GM13977 (cell line): ENCODE measurements at regions not wholly inside any gene's neighbourhood (a gene's known extent, or its start where the extent isn't known, plus 50 kb on each side); places are given as distances from the start of the nearest gene placed in this dataset.

Source experiments
- DNase-seq: peaks from one replicate; pipeline ENCODE4 v3.0.0; 2012; ENCODE audit warnings: low spot score
- CTCF ChIP-seq: IDR thresholded peaks from 2 replicates; pipeline ENCODE4 v1.5.1; 2012; ENCODE audit warnings: mild to moderate bottlenecking, control low read depth; ENCODE audit not compliant: insufficient read depth; ENCODE audit errors: extremely low read depth, missing control alignments
- in situ Hi-C: fragments of 300-500 bp; cut with MboI; formaldehyde crosslinking; loops from one replicate; pipeline ENCODE4 v1.12.0; 2022; ENCODE audit warnings: low sequenced_read_pairs, low pct_unique_long_range_greater_than_20kb, mixed read lengths, inconsistent platforms; ENCODE audit not compliant: unreplicated experiment

DNA sequence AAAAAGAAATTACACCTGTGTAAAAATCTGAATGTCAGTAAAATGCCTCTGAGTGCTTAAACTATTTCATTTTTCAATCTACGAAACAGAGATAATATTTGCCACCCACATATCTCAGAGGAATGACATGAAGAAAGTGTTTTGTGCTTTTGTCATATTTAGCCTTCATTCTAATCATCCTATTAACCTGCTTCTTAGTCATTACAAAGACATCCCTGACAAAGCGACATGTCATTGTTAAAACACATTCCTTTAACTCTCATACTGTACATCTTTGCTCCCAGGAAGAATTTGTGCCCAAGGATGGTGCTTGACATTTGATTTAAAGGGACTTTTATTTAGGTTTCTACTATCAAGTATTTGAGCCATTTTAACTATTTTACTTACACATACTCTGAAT is 275.9 kb downstream of the DMRTA1 start:
- DNase-seq = no peak
- in situ Hi-C loops = no loop called here
- TF ChIP-seq CTCF = no peak

DNA sequence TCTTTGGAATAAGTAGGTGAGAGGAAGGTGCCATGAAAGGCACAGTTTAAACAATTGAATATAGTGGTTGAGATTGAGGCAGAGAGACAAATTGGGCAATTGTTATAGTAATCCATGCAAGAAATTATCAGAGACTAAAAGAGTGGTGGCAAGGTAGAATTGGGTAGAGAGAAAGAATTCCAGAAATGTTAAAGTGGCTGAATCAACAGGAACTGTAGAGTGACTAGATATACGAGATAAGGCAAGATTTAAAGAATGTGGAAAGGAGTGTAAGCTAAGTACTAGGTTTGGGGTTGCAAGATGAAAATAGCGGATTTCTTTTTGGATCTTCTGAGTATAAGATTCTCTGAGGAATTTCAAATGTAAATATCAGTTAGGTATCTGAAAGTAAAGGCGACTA is 285.2 kb downstream of the DMRTA1 start:
- TF ChIP-seq CTCF = no peak

GRCh38 chr9:22739712-22740111 is 293.1 kb downstream of the DMRTA1 start:
- in situ Hi-C loops = no loop called here
- no peak for TF ChIP-seq CTCF
- no peak for DNase-seq

More for the DNA sequence above, 285.2 kb downstream of the DMRTA1 start:
- DNase-seq = no peak
- in situ Hi-C loops = no loop called here

- no peak for TF ChIP-seq CTCF
- DNase-seq = no peak
- in situ Hi-C loops = no loop called here
Measured at GRCh38 chr9:22740781-22741180, 294.2 kb downstream of the DMRTA1 start.

- no peak for TF ChIP-seq CTCF
- DNase-seq = no peak
- in situ Hi-C loops = no loop called here
Measured at GRCh38 chr9:22742401-22742800, 295.8 kb downstream of the DMRTA1 start.

DNA sequence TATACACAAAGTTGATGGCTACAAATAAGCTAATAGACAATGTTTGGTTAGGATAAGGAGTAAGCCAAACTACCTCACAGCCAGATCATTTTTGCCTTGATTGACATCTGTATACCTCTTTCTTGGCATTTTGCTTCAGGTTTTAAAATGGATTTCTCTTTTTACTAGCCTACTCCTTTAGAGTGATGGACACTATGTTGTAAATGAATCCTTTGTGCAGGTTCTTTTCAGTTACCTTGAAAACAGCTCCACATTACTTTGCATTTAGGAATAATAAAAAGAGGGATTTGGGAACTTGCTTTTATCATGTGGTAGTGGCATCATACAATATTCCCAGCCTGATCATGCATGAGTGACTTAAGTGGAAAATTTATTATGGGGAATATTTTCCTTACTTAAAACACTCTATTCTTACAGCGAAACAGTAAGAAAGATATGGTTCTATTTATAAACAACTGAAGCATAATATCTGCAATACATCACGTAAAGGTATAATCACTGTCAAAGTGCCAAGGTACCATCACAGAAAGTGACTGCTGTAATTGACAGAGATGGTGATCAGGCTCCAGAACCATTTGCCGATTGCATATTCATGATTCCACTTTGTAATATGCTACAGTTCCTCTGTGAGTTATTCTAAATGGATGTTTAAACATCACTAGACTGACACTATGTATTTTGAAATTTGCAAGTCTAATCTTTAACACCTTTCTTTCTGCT is 327.0 kb downstream of the DMRTA1 start:
- DNase-seq = no peak
- in situ Hi-C loops = no loop called here
- TF ChIP-seq CTCF = no peak
